Ovary (tissue), 3 donors: ENCODE measurements at regions not wholly inside any gene's neighbourhood (a gene's known extent, or its start where the extent isn't known, plus 50 kb on each side); places are given as distances from the start of the nearest gene placed in this dataset.

Source experiments
- EP300 ChIP-seq: sonication (generic); formaldehyde crosslinking; IDR thresholded peaks from one replicate; pipeline ENCODE4 v1.6.1; 2017; ENCODE audit warnings: antibody characterized with exemption
- POLR2A ChIP-seq: fragments of 450-650 bp; IDR thresholded peaks from one replicate; pipeline ENCODE4 v1.6.1; 2017; ENCODE audit warnings: antibody characterized with exemption, mild to moderate bottlenecking, moderate library complexity
- TF ChIP-seq, protein P1 (sequence below), 3 donors: fragments of 450-650 bp in 2 of 3; fragments of 200-600 bp in 1 of 3; IDR thresholded peaks; one replicate each; pipeline versions ENCODE4 v1.5.1 to v1.8.0; 2016 to 2022; ENCODE audit warnings: antibody characterized with exemption in 3 of 3, mild to moderate bottlenecking in 1 of 3
- donor health status: DM: no; HTN: no; CAD: no.

DNA sequence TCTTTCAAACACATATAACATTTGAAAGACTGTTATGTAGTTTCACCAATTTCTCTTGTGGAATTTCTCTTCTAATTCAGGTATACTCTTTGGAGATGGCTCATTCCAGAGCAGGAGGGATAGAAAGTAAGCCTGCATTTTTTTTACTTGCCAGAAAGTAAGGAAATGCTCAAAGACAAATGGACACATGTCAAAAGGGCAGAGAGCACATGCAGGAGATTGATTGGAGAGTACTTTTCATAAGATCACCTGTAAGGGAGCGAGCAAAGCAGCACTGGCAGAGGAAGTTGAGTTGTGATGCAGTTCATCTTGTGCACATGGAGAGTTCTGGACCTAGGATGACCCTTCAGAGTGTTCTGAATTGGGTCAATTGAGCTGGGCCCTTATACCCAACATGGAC is 51.4 kb upstream of the FBXO33 start:
- TF ChIP-seq, protein P1, sequence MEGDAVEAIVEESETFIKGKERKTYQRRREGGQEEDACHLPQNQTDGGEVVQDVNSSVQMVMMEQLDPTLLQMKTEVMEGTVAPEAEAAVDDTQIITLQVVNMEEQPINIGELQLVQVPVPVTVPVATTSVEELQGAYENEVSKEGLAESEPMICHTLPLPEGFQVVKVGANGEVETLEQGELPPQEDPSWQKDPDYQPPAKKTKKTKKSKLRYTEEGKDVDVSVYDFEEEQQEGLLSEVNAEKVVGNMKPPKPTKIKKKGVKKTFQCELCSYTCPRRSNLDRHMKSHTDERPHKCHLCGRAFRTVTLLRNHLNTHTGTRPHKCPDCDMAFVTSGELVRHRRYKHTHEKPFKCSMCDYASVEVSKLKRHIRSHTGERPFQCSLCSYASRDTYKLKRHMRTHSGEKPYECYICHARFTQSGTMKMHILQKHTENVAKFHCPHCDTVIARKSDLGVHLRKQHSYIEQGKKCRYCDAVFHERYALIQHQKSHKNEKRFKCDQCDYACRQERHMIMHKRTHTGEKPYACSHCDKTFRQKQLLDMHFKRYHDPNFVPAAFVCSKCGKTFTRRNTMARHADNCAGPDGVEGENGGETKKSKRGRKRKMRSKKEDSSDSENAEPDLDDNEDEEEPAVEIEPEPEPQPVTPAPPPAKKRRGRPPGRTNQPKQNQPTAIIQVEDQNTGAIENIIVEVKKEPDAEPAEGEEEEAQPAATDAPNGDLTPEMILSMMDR (IDR thresholded peaks at IDR 0.05), result no peak
- TF ChIP-seq POLR2A (no peak), EP300 (no peak)
